Central memory CD4-positive, alpha-beta T cell (primary cell): ENCODE measurements at regions not wholly inside any gene's neighbourhood (a gene's known extent, or its start where the extent isn't known, plus 50 kb on each side); places are given as distances from the start of the nearest gene placed in this dataset.

ENCODE experiments used
- DNase-seq: peaks from one replicate; pipeline ENCODE4 v3.0.0; 2022

- no peak for DNase-seq
Observed at GRCh38 chr12:93015871-93016751, 87.0 kb upstream of the EEA1 start.

- no peak for DNase-seq
Observed at GRCh38 chr12:93016752-93017350, 87.8 kb upstream of the EEA1 start.

GRCh38 chr12:93018610-93019009, 89.5 kb upstream of the EEA1 start:
- DNase-seq: no peak

- no peak for DNase-seq
Observed at GRCh38 chr12:93019212-93019927, 90.3 kb upstream of the EEA1 start.

- no peak for DNase-seq
Observed at GRCh38 chr12:93019975-93020630, 91.0 kb upstream of the EEA1 start.

GRCh38 chr12:93020631-93021597, 91.8 kb upstream of the EEA1 start:
- no peak for DNase-seq

- DNase-seq: no peak
Observed at GRCh38 chr12:93022603-93023340, 93.7 kb upstream of the EEA1 start.

GRCh38 chr12:93025145-93026103, 96.3 kb upstream of the EEA1 start:
- no peak for DNase-seq

- DNase-seq: no peak
Observed at GRCh38 chr12:93027041-93027440, 97.9 kb upstream of the EEA1 start.

- DNase-seq: no peak
Observed at GRCh38 chr12:93029091-93029490, 100.0 kb upstream of the EEA1 start.

GRCh38 chr12:93031028-93031427, 101.9 kb upstream of the EEA1 start:
- DNase-seq: no peak

- DNase-seq: no peak
Observed at GRCh38 chr12:93032758-93033157, 103.7 kb upstream of the EEA1 start.

- no peak for DNase-seq
Observed at GRCh38 chr12:93033948-93034347, 104.9 kb upstream of the EEA1 start.

- no peak for DNase-seq
Observed at GRCh38 chr12:93039062-93039461, 110.0 kb upstream of the EEA1 start.

- DNase-seq: no peak
Observed at GRCh38 chr12:93039930-93040329, 110.8 kb upstream of the EEA1 start.

GRCh38 chr12:93040367-93040766, 111.3 kb upstream of the EEA1 start:
- no peak for DNase-seq

GRCh38 chr12:93041416-93041815, 112.3 kb upstream of the EEA1 start:
- no peak for DNase-seq

GRCh38 chr12:93042283-93042682, 113.2 kb upstream of the EEA1 start:
- DNase-seq: no peak

- DNase-seq: no peak
Observed at GRCh38 chr12:93042684-93043083, 113.6 kb upstream of the EEA1 start.
